Kidney capillary endothelial cell (primary cell): ENCODE measurements at regions not wholly inside any gene's neighbourhood (a gene's known extent, or its start where the extent isn't known, plus 50 kb on each side); places are given as distances from the start of the nearest gene placed in this dataset.
"Not testable (repeated sequence)": the region's sequence is repeated elsewhere in the genome, so short reads cannot be mapped to it uniquely, and the experiment has no call there.

ENCODE experiments used
- DNase-seq: peaks from one replicate; pipeline ENCODE4 v3.0.0-alpha.2; 2018; ENCODE audit warnings: low spot score

GRCh38 chr10:109280837-109281236 lies 642.5 kb downstream of the XPNPEP1 start:
- DNase-seq = no peak

GRCh38 chr10:109277456-109277855 lies 645.9 kb downstream of the XPNPEP1 start:
- no peak for DNase-seq

- DNase-seq = no peak
Observed at GRCh38 chr10:109275960-109276359, 647.4 kb downstream of the XPNPEP1 start.

GRCh38 chr10:109274681-109275080 lies 648.6 kb downstream of the XPNPEP1 start:
- no peak for DNase-seq

DNA sequence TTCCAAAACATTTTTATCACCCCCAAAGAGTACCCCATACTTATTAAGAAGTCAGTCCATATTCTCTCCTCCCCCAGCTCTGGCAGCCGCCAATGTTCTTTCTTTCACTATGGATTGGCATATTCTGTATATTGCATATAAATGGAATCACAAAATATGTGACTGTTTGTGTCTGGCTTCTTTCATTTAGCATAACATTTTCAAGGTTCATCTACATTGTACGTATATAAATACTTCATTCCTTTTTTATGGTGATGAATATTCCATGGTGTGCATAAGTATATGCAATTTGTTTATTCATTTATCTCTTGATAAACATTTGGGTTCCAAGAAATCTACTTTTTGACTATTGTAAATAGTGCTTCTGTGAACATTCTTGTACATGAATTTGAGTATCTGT lies 653.1 kb downstream of the XPNPEP1 start:
- no peak for DNase-seq

DNA sequence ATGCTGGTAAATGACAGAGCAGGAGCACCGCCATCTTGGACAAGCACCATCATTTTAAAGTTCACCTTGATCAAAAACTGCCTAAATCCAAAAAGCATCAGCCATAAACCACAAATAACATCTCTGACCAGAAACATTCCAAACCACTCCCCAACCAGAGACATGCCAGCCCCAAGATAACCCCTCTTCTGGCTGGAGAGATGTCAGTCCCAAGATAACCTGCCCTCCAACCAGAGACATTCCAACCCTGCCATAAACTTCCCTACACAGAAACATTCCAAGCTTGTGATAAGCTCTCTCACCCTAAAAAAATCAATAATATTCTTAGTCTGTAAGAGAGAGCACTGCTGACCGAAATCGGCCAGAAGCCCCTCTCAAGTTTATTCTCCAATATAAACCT lies 659.3 kb downstream of the XPNPEP1 start:
- no peak for DNase-seq

DNA sequence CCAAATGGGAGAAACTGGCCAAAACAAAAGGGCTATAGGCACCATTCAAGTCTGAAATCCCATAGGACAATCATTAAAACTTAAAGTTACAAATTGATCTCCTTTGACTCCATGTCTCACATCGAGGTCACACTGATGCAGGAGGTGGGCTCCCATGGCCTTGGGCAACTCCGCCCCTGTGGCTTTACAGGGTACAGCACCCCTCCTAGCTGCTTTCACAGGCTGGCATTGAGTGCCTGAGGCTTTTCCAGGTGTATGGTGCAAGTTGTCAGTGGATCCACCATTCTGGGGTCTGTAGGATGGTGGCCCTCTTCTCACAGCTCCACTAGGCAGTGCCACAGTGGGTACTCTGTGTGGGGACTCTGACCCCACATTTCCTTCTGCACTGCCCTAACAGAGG lies 662.1 kb downstream of the XPNPEP1 start:
- no peak for DNase-seq

DNA sequence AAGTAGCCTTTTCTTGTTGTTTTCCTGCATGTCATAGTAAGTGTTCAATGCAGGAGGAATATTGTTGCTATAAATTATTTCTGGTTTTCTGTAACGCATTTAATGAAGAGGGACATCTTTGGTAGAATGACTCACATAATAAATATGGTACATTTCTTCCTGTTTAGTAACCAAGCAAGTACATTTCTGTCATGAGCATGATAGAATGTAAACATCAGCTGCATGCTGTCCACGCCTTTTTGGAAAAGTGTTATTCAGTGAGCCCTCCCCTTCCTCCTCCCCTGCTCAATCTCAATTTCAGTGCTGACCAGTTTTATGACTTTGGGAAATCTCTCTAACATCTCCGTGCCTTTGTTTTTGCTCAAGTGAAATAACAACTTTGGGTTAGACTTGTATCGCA lies 664.0 kb downstream of the XPNPEP1 start:
- DNase-seq = no peak

- no peak for DNase-seq
Observed at GRCh38 chr10:109253306-109253705, 670.0 kb downstream of the XPNPEP1 start.

GRCh38 chr10:109250152-109250551 lies 673.2 kb downstream of the XPNPEP1 start:
- DNase-seq = no peak

- no peak for DNase-seq
Observed at GRCh38 chr10:109247814-109248213, 675.5 kb downstream of the XPNPEP1 start.

- DNase-seq = no peak
Observed at GRCh38 chr10:109245821-109246220, 677.5 kb downstream of the XPNPEP1 start.

DNA sequence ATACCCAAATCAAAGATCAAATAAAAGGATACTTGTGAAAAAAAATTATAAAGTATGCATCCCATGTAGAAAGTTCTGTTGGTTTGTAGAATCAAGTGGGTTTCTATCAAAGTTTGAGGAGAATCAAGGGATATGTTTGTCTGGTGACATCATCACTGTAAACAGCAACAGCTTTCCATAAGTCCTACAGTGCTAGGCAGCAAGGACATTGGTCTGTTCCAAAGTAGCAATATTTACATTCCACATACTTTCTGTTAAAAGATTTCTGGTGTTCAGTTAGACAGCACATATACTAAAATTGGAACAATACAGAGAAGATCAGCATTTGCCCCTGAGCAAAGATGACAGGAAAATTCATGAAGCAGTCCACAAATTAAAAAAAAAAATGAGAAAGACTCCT lies 683.9 kb downstream of the XPNPEP1 start:
- no peak for DNase-seq

DNA sequence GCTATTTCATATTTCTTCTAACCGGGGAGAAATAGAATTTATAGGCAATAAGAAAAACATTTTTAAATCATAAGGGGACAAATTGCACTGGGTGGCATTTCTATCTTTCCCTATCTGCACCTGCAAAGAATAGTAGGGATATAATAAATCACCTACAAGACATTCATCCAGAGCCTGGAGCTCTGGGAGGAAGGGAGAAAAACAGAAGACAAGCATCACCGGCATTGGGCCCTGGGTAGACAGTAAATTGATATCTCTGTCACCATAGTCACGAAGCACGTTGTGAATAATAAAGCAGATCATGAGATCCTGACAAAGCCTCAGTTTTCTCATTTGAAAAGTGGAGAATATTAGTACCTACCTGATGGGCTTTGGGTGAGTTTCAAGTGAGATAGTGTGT lies 685.6 kb downstream of the XPNPEP1 start:
- DNase-seq = no peak

GRCh38 chr10:109237050-109237449 lies 686.3 kb downstream of the XPNPEP1 start:
- DNase-seq = no peak

- DNase-seq = not testable (repeated sequence)
Observed at GRCh38 chr10:109223533-109223932, 699.8 kb downstream of the XPNPEP1 start.

DNA sequence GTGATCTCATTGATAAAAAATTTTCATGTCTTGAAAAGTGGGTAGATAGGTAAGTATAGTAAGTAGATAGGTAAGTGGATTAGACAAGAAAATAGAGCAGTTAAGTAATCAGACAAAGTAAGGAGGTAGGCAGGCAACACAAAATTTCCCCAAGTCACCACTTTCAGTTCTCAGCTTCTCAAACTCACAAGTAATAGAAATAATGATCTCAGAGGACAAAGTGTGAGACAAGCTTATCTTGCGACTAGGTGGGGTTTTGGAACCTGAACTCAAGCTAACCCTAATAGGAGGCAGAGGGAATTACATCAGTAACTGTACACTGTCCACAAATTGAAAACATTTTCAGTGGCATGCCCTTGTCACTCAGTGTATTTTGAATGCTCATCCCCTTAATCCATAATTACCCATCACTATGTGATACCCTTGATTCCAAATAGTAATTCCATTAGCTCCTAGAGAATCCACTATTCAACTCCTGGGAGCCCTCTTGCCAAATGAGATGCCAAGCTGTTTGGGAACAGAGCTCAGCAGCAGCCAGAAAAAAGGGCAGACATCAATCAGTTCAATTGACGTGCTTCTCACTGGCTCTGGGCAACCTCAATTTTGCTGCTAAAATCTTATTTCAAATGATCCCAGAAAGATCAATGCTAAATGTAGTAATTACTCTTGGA lies 703.2 kb downstream of the XPNPEP1 start:
- no peak for DNase-seq

- DNase-seq = no peak
Observed at GRCh38 chr10:109218207-109218606, 705.1 kb downstream of the XPNPEP1 start.

- DNase-seq = no peak
Observed at GRCh38 chr10:109215291-109216075, 707.8 kb downstream of the XPNPEP1 start.

GRCh38 chr10:109214891-109215290 lies 708.4 kb downstream of the XPNPEP1 start:
- not testable (repeated sequence) for DNase-seq

DNA sequence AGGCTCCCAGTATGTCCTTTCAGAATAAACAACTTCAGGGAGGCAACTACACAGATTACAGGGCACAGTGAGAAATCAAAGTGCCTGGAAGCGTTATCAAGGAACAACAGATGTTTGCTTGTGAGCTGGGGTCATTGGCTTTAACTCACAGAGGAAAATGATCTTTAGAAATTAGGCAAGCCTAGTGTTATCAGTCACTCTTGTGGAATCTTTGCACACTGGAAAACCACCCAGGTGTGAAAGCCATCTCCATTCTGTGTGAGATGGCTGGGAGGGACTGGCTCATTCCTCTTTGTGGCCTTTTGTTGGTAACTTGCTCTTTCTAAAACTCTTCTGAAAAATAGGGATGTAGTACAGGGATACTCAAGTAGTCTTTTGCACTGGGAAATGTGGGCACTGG lies 716.0 kb downstream of the XPNPEP1 start:
- no peak for DNase-seq

DNA sequence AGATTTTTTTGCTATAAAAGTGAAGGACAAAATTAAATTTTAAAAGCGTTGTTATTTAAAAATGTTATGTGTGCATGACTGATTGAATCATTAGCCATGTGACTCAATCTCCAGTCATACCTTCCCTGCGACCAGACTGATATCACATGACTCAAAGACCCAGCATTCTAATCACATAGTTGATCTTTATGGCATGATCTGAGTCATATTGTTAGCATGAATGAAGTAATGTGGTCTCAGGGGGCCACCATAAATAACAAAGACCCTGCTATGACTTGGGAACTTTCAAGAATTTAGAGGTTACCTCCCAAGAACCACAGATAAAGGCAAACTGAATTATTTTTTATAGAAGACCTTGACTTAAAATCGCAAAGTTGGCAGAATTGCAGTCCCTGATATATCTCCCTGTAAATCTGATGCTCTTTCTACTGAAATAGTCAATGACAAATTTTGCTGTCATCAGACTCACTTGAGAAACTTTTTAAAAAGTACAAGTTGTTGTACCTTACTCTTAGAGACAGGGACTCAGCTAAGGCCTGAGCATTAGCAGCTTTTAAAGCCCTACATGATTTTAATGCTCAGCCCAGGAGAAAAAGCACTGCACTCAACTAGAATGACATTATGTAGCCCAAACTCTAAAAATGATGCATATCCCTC lies 717.3 kb downstream of the XPNPEP1 start:
- DNase-seq = peak; percentile 21
